ENCODE measurements at regions not wholly inside any gene's neighbourhood (a gene's known extent, or its start where the extent isn't known, plus 50 kb on each side); places are given as distances from the start of the nearest gene placed in this dataset.

- H3K4me3 Mint-ChIP-seq, result no peak overlapping the region
- no peaks in the 10 kb centered on the region for H3K36me3 Mint-ChIP-seq
- no peak for ATAC-seq
These were observed 274.4 kb downstream of the IDS start for GRCh38 chrX:149230689-149231088.

GRCh38 chrX:149223854-149224253 is 281.3 kb downstream of the IDS start:
- no peak for ATAC-seq
- Mint-ChIP-seq H3K27me3 (no peaks in the 10 kb centered on the region), H3K27ac (no peak overlapping the region), H3K4me1 (no peaks in the 10 kb centered on the region), H3K36me3 (no peaks in the 10 kb centered on the region), H3K9me3 (peaks cover 11% of the 10 kb centered on the region), H3K4me3 (no peak overlapping the region)

More at GRCh38 chrX:149230689-149231088, 274.4 kb downstream of the IDS start:
- H3K27ac Mint-ChIP-seq, result no peak overlapping the region
- peaks cover 11% of the 10 kb centered on the region for H3K9me3 Mint-ChIP-seq
- no peaks in the 10 kb centered on the region for H3K4me1 Mint-ChIP-seq
- no peaks in the 10 kb centered on the region for H3K27me3 Mint-ChIP-seq

GRCh38 chrX:149222040-149222439 is 283.1 kb downstream of the IDS start:
- Mint-ChIP-seq H3K27ac (no peak overlapping the region), H3K4me3 (no peak overlapping the region), H3K4me1 (no peaks in the 10 kb centered on the region), H3K27me3 (no peaks in the 10 kb centered on the region), H3K9me3 (peaks cover 4% of the 10 kb centered on the region), H3K36me3 (no peaks in the 10 kb centered on the region)
- ATAC-seq, result no peak

GRCh38 chrX:149221230-149221629 is 283.9 kb downstream of the IDS start:
- no peak overlapping the region for H3K27ac Mint-ChIP-seq
- H3K36me3 Mint-ChIP-seq, result no peaks in the 10 kb centered on the region

GRCh38 chrX:149213264-149213663 is 291.8 kb downstream of the IDS start:
- Mint-ChIP-seq H3K27me3 (no peaks in the 10 kb centered on the region), H3K9me3 (peaks cover 9% of the 10 kb centered on the region), H3K4me3 (no peak overlapping the region), H3K36me3 (no peaks in the 10 kb centered on the region), H3K27ac (no peak overlapping the region), H3K4me1 (no peaks in the 10 kb centered on the region)
- ATAC-seq, result no peak

More at GRCh38 chrX:149221230-149221629, 283.9 kb downstream of the IDS start:
- Mint-ChIP-seq H3K9me3 (peaks cover 6% of the 10 kb centered on the region), H3K27me3 (no peaks in the 10 kb centered on the region), H3K4me3 (no peak overlapping the region), H3K4me1 (no peaks in the 10 kb centered on the region)
- no peak for ATAC-seq

GRCh38 chrX:149208307-149208706 is 296.8 kb downstream of the IDS start:
- Mint-ChIP-seq H3K27ac (no peak overlapping the region), H3K4me1 (no peaks in the 10 kb centered on the region), H3K36me3 (no peaks in the 10 kb centered on the region), H3K4me3 (no peak overlapping the region), H3K9me3 (peaks cover under 1% of the 10 kb centered on the region), H3K27me3 (no peaks in the 10 kb centered on the region)
- ATAC-seq, result no peak

GRCh38 chrX:149207518-149207917 is 297.6 kb downstream of the IDS start:
- peaks cover 5% of the 10 kb centered on the region for H3K9me3 Mint-ChIP-seq
- no peaks in the 10 kb centered on the region for H3K4me1 Mint-ChIP-seq
- H3K36me3 Mint-ChIP-seq, result no peaks in the 10 kb centered on the region
- no peak overlapping the region for H3K4me3 Mint-ChIP-seq
- H3K27me3 Mint-ChIP-seq, result no peaks in the 10 kb centered on the region
- no peak for ATAC-seq
- no peak overlapping the region for H3K27ac Mint-ChIP-seq

GRCh38 chrX:149205937-149206336 is 299.2 kb downstream of the IDS start:
- no peaks in the 10 kb centered on the region for H3K36me3 Mint-ChIP-seq
- no peaks in the 10 kb centered on the region for H3K27me3 Mint-ChIP-seq
- peaks cover 5% of the 10 kb centered on the region for H3K9me3 Mint-ChIP-seq
- H3K4me1 Mint-ChIP-seq, result no peaks in the 10 kb centered on the region
- H3K4me3 Mint-ChIP-seq, result no peak overlapping the region
- no peak for ATAC-seq
- no peak overlapping the region for H3K27ac Mint-ChIP-seq

GRCh38 chrX:149205081-149205480 is 300.0 kb downstream of the IDS start:
- Mint-ChIP-seq H3K9me3 (peaks cover 5% of the 10 kb centered on the region), H3K27me3 (no peaks in the 10 kb centered on the region), H3K36me3 (no peaks in the 10 kb centered on the region), H3K27ac (no peak overlapping the region), H3K4me1 (no peaks in the 10 kb centered on the region), H3K4me3 (no peak overlapping the region)
- ATAC-seq, result no peak

- ATAC-seq, result no peak
- Mint-ChIP-seq H3K9me3 (peaks cover 5% of the 10 kb centered on the region), H3K27ac (no peak overlapping the region), H3K27me3 (no peaks in the 10 kb centered on the region), H3K36me3 (no peaks in the 10 kb centered on the region), H3K4me1 (no peaks in the 10 kb centered on the region), H3K4me3 (no peak overlapping the region)
These were observed 305.4 kb downstream of the IDS start for GRCh38 chrX:149199734-149200133.

GRCh38 chrX:149198980-149199732 is 305.9 kb downstream of the IDS start:
- no peak overlapping the region for H3K4me3 Mint-ChIP-seq
- H3K27me3 Mint-ChIP-seq, result no peaks in the 10 kb centered on the region
- H3K27ac Mint-ChIP-seq, result no peak overlapping the region
- peaks cover 5% of the 10 kb centered on the region for H3K9me3 Mint-ChIP-seq
- H3K4me1 Mint-ChIP-seq, result no peaks in the 10 kb centered on the region
- ATAC-seq, result peak; percentile 64
- no peaks in the 10 kb centered on the region for H3K36me3 Mint-ChIP-seq

GRCh38 chrX:149185087-149185486 is 320.0 kb downstream of the IDS start:
- Mint-ChIP-seq H3K9me3 (no peaks in the 10 kb centered on the region), H3K27me3 (no peaks in the 10 kb centered on the region), H3K36me3 (no peaks in the 10 kb centered on the region), H3K4me3 (no peak overlapping the region), H3K4me1 (no peaks in the 10 kb centered on the region), H3K27ac (no peak overlapping the region)
- no peak for ATAC-seq

- no peaks in the 10 kb centered on the region for H3K36me3 Mint-ChIP-seq
- H3K27me3 Mint-ChIP-seq, result peaks cover 17% of the 10 kb centered on the region
- no peaks in the 10 kb centered on the region for H3K4me1 Mint-ChIP-seq
- ATAC-seq, result no peak
- H3K4me3 Mint-ChIP-seq, result no peak overlapping the region
- H3K27ac Mint-ChIP-seq, result no peak overlapping the region
- H3K9me3 Mint-ChIP-seq, result no peaks in the 10 kb centered on the region
These were observed 343.5 kb downstream of the IDS start for GRCh38 chrX:149161435-149162088.

GRCh38 chrX:149157976-149158375 is 347.1 kb downstream of the IDS start:
- Mint-ChIP-seq H3K4me1 (no peaks in the 10 kb centered on the region), H3K36me3 (no peaks in the 10 kb centered on the region), H3K4me3 (no peak overlapping the region), H3K27ac (no peak overlapping the region), H3K9me3 (no peaks in the 10 kb centered on the region), H3K27me3 (peaks cover 17% of the 10 kb centered on the region)
- ATAC-seq, result no peak

- Mint-ChIP-seq H3K27ac (no peak overlapping the region), H3K36me3 (no peaks in the 10 kb centered on the region), H3K4me1 (no peaks in the 10 kb centered on the region), H3K4me3 (no peak overlapping the region), H3K27me3 (no peaks in the 10 kb centered on the region), H3K9me3 (no peaks in the 10 kb centered on the region)
- ATAC-seq, result no peak
These were observed 352.2 kb downstream of the IDS start for GRCh38 chrX:149152941-149153340.
